ENCODE measurements at regions not wholly inside any gene's neighbourhood (a gene's known extent, or its start where the extent isn't known, plus 50 kb on each side); places are given as distances from the start of the nearest gene placed in this dataset.
A peak's percentile ranks its signal among the peaks of the same experiment; 100 is the strongest.

GRCh38 chr7:115475761-115476385, 554.0 kb downstream of the MDFIC start:
- Mint-ChIP-seq H3K27ac (no peak overlapping the region), H3K4me3 (peak overlapping the region; percentile 49), H3K36me3 (peaks cover 5% of the 10 kb centered on the region), H3K9me3 (no peaks in the 10 kb centered on the region), H3K4me1 (peaks cover 18 to 27% of the 10 kb centered on the region in 2 donors), H3K27me3 (ENCODE audit: low read depth in 2 of 2) (peaks cover 28 to 51% of the 10 kb centered on the region in 2 donors)
- WGBS (ENCODE audit: insufficient coverage), result 71% methylated on average over 13 of the region's 14 CpGs
- intact Hi-C loops (cut with micrococcal nuclease), result loop anchor here (1.0 to 5.0 kb wide), 2 partner anchors 119 to 611 kb away; no protein-coding TSS in a partner anchor
- no peak overlapping the region for H3K27ac ChIP-seq (ENCODE audit: low read length)
- DNase-seq (peak in 1 of 2 donors; percentile 25), ATAC-seq (peak; percentile 54 to 74 (median 64))
- H3K4me3 ChIP-seq (ENCODE audit: low read length), result no peak overlapping the region
- no peaks in the 10 kb centered on the region for H3K9me3 ChIP-seq (ENCODE audit: control insufficient read depth, insufficient read depth, low read length)
- peaks cover 14% of the 10 kb centered on the region for H3K4me1 ChIP-seq (ENCODE audit: control insufficient read depth, insufficient read depth, low read length)
- TF ChIP-seq, protein P1, sequence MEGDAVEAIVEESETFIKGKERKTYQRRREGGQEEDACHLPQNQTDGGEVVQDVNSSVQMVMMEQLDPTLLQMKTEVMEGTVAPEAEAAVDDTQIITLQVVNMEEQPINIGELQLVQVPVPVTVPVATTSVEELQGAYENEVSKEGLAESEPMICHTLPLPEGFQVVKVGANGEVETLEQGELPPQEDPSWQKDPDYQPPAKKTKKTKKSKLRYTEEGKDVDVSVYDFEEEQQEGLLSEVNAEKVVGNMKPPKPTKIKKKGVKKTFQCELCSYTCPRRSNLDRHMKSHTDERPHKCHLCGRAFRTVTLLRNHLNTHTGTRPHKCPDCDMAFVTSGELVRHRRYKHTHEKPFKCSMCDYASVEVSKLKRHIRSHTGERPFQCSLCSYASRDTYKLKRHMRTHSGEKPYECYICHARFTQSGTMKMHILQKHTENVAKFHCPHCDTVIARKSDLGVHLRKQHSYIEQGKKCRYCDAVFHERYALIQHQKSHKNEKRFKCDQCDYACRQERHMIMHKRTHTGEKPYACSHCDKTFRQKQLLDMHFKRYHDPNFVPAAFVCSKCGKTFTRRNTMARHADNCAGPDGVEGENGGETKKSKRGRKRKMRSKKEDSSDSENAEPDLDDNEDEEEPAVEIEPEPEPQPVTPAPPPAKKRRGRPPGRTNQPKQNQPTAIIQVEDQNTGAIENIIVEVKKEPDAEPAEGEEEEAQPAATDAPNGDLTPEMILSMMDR (IDR thresholded peaks at IDR 0.05), result no peak
- H3K36me3 ChIP-seq (ENCODE audit: control insufficient read depth, insufficient read depth, low read length), result no peaks in the 10 kb centered on the region
- H3K27me3 ChIP-seq (ENCODE audit: control insufficient read depth, insufficient read depth, low read length), result peaks cover 23% of the 10 kb centered on the region

GRCh38 chr7:115475206-115475605, 553.3 kb downstream of the MDFIC start:
- no peak overlapping the region for H3K4me3 ChIP-seq (ENCODE audit: low read length)
- TF ChIP-seq, protein P1 (IDR thresholded peaks at IDR 0.05), result no peak
- H3K27ac ChIP-seq (ENCODE audit: low read length), result no peak overlapping the region
- Mint-ChIP-seq H3K4me1 (peaks cover 18 to 27% of the 10 kb centered on the region in 2 donors), H3K27me3 (ENCODE audit: low read depth in 2 of 2) (peaks cover 28 to 48% of the 10 kb centered on the region in 2 donors), H3K4me3 (no peak overlapping the region), H3K36me3 (peaks cover 5% of the 10 kb centered on the region), H3K9me3 (no peaks in the 10 kb centered on the region), H3K27ac (no peak overlapping the region)
- peaks cover 14% of the 10 kb centered on the region for H3K4me1 ChIP-seq (ENCODE audit: control insufficient read depth, insufficient read depth, low read length)
- ATAC-seq, result no peak
- intact Hi-C loops (cut with micrococcal nuclease), result loop anchor here (5.0 kb wide), 1 partner anchor 118 kb away; no protein-coding TSS in a partner anchor
- H3K9me3 ChIP-seq (ENCODE audit: control insufficient read depth, insufficient read depth, low read length), result no peaks in the 10 kb centered on the region
- no CpG with 5 or more reads among the region's 1 CpG for WGBS (ENCODE audit: insufficient coverage)
- H3K36me3 ChIP-seq (ENCODE audit: control insufficient read depth, insufficient read depth, low read length), result no peaks in the 10 kb centered on the region
- peaks cover 20% of the 10 kb centered on the region for H3K27me3 ChIP-seq (ENCODE audit: control insufficient read depth, insufficient read depth, low read length)
- no peak for DNase-seq

DNA sequence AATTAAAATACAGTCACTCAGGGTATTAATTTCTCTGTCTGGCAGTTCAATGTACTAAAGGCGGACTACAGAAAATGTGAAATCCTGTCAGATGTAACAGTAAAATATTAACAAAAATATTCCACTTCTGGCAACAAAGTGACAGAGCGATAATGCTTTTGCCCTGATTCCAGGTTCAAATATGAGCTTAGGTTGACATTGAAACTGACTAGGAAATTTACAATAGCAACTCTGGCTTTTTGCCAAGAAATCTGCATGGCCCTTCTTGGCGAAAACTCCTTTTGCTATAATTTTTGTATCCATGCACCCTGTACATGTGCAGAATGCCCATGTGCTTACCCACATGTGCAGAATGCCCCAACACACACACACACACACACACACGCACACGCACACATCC, 552.2 kb downstream of the MDFIC start:
- WGBS (ENCODE audit: insufficient coverage), result 81% methylated on average over 5 of the region's 5 CpGs
- ATAC-seq, result no peak
- no peak overlapping the region for H3K4me3 Mint-ChIP-seq

More for the DNA sequence above, 552.2 kb downstream of the MDFIC start:
- no peak overlapping the region for H3K27ac Mint-ChIP-seq
- no peak for DNase-seq
- H3K4me1 Mint-ChIP-seq, result peaks cover 18 to 25% of the 10 kb centered on the region in 2 donors
- H3K36me3 ChIP-seq (ENCODE audit: control insufficient read depth, insufficient read depth, low read length), result no peaks in the 10 kb centered on the region
- peaks cover 22 to 44% of the 10 kb centered on the region in 2 donors for H3K27me3 Mint-ChIP-seq (ENCODE audit: low read depth in 2 of 2)
- intact Hi-C loops (cut with micrococcal nuclease), result no loop called here
- TF ChIP-seq, protein P1 (IDR thresholded peaks at IDR 0.05), result no peak
- H3K4me3 ChIP-seq (ENCODE audit: low read length), result no peak overlapping the region
- H3K4me1 ChIP-seq (ENCODE audit: control insufficient read depth, insufficient read depth, low read length), result peaks cover 14% of the 10 kb centered on the region
- H3K27me3 ChIP-seq (ENCODE audit: control insufficient read depth, insufficient read depth, low read length), result peaks cover 20% of the 10 kb centered on the region
- H3K9me3 ChIP-seq (ENCODE audit: control insufficient read depth, insufficient read depth, low read length), result no peaks in the 10 kb centered on the region
- H3K27ac ChIP-seq (ENCODE audit: low read length), result no peak overlapping the region
- H3K36me3 Mint-ChIP-seq, result peaks cover 5% of the 10 kb centered on the region
- H3K9me3 Mint-ChIP-seq, result no peaks in the 10 kb centered on the region

Data from natural killer cell (primary cell).